HAP-1 (cell line): ENCODE measurements at regions not wholly inside any gene's neighbourhood (a gene's known extent, or its start where the extent isn't known, plus 50 kb on each side); places are given as distances from the start of the nearest gene placed in this dataset.
A peak's percentile ranks its signal among the peaks of the same experiment; 100 is the strongest.

Experiments
- DNase-seq, 2 experiments: peaks; one replicate each; pipeline ENCODE4 v3.0.0-alpha.2; 2016 to 2020; ENCODE audit warnings: low spot score in 2 of 2
- H3K27me3 ChIP-seq: fragments of 250-450 bp; sonication (Bioruptor Pico); 2 replicates; pipeline ENCODE4 v1.5.1; 2020; ENCODE audit warnings: low read depth, mild to moderate bottlenecking, moderate library complexity
- H3K36me3 ChIP-seq: fragments of 250-450 bp; sonication (Bioruptor Pico); replicated peaks from 2 replicates; pipeline ENCODE4 v1.5.1; 2020; ENCODE audit warnings: mild to moderate bottlenecking
- H3K4me1 ChIP-seq: fragments of 250-450 bp; sonication (Bioruptor Pico); 2 replicates; pipeline ENCODE4 v1.5.1; 2020; ENCODE audit warnings: mild to moderate bottlenecking
- H3K4me3 ChIP-seq: fragments of 250-450 bp; sonication (Bioruptor Pico); 2 replicates; pipeline ENCODE4 v1.5.1; 2020; ENCODE audit warnings: mild to moderate bottlenecking, moderate library complexity
- H3K9me3 ChIP-seq: fragments of 250-450 bp; sonication (Bioruptor Pico); 2 replicates; pipeline ENCODE4 v1.5.1; 2020; ENCODE audit warnings: mild to moderate bottlenecking, moderate library complexity
- in situ Hi-C: fragments of 300-500 bp; cut with MboI; formaldehyde crosslinking; loops from 3 replicates; pipeline ENCODE4 v1.14.3; 2020; ENCODE audit warnings: low sequenced_read_pairs, inconsistent platforms, mixed read lengths

- DNase-seq = no peak
- no peak overlapping the region for H3K4me3 ChIP-seq
- no peaks in the 10 kb centered on the region for H3K36me3 ChIP-seq
- no peaks in the 10 kb centered on the region for H3K27me3 ChIP-seq
- peaks cover 4% of the 10 kb centered on the region; the same call in 1 of the 2 replicates for H3K4me1 ChIP-seq
- in situ Hi-C loops = no loop called here
- no peaks in the 10 kb centered on the region for H3K9me3 ChIP-seq
Measured at GRCh38 chr2:145654746-145655145, 1134.8 kb upstream of the ZEB2 start.

GRCh38 chr2:145654156-145654555 is 1134.2 kb upstream of the ZEB2 start:
- H3K36me3 ChIP-seq = no peaks in the 10 kb centered on the region
- H3K9me3 ChIP-seq = no peaks in the 10 kb centered on the region
- in situ Hi-C loops = no loop called here
- no peaks in the 10 kb centered on the region for H3K27me3 ChIP-seq
- H3K4me3 ChIP-seq = no peak overlapping the region
- peak in 1 of 2 experiments; percentile 16 for DNase-seq
- peaks cover 4% of the 10 kb centered on the region; the same call in 1 of the 2 replicates for H3K4me1 ChIP-seq

- Histone ChIP-seq H3K4me3 (no peak overlapping the region), H3K9me3 (no peaks in the 10 kb centered on the region), H3K4me1 (peaks cover 4% of the 10 kb centered on the region; the same call in 1 of the 2 replicates), H3K27me3 (no peaks in the 10 kb centered on the region), H3K36me3 (no peaks in the 10 kb centered on the region)
- no peak for DNase-seq
- in situ Hi-C loops = no loop called here
Measured at GRCh38 chr2:145653553-145653952, 1133.6 kb upstream of the ZEB2 start.

GRCh38 chr2:145652571-145653545 is 1132.9 kb upstream of the ZEB2 start:
- Histone ChIP-seq H3K27me3 (no peaks in the 10 kb centered on the region), H3K9me3 (no peaks in the 10 kb centered on the region), H3K4me1 (peaks cover 4% of the 10 kb centered on the region; the same call in 1 of the 2 replicates), H3K4me3 (no peak overlapping the region), H3K36me3 (no peaks in the 10 kb centered on the region)
- in situ Hi-C loops = no loop called here
- DNase-seq = no peak

GRCh38 chr2:145652036-145652435 is 1132.1 kb upstream of the ZEB2 start:
- DNase-seq = no peak
- H3K4me3 ChIP-seq = no peak overlapping the region

GRCh38 chr2:145650226-145650625 is 1130.3 kb upstream of the ZEB2 start:
- Histone ChIP-seq H3K27me3 (no peaks in the 10 kb centered on the region), H3K4me1 (peaks cover 4% of the 10 kb centered on the region; the same call in 1 of the 2 replicates), H3K9me3 (no peaks in the 10 kb centered on the region), H3K36me3 (no peaks in the 10 kb centered on the region), H3K4me3 (no peak overlapping the region)
- no peak for DNase-seq
- in situ Hi-C loops = no loop called here

More at GRCh38 chr2:145652036-145652435, 1132.1 kb upstream of the ZEB2 start:
- in situ Hi-C loops = no loop called here
- H3K27me3 ChIP-seq = no peaks in the 10 kb centered on the region
- H3K9me3 ChIP-seq = no peaks in the 10 kb centered on the region
- H3K4me1 ChIP-seq = peaks cover 4% of the 10 kb centered on the region; the same call in 1 of the 2 replicates
- H3K36me3 ChIP-seq = no peaks in the 10 kb centered on the region

- in situ Hi-C loops = no loop called here
- Histone ChIP-seq H3K4me1 (peaks cover under 1% of the 10 kb centered on the region; the same call in 1 of the 2 replicates), H3K36me3 (no peaks in the 10 kb centered on the region), H3K9me3 (no peaks in the 10 kb centered on the region), H3K27me3 (no peaks in the 10 kb centered on the region), H3K4me3 (no peak overlapping the region)
- no peak for DNase-seq
Measured at GRCh38 chr2:145649061-145649460, 1129.1 kb upstream of the ZEB2 start.

- H3K4me3 ChIP-seq = no peak overlapping the region
- in situ Hi-C loops = no loop called here
- H3K36me3 ChIP-seq = no peaks in the 10 kb centered on the region
- no peaks in the 10 kb centered on the region for H3K4me1 ChIP-seq
- H3K27me3 ChIP-seq = no peaks in the 10 kb centered on the region
- H3K9me3 ChIP-seq = no peaks in the 10 kb centered on the region
- DNase-seq = no peak
Measured at GRCh38 chr2:145644820-145645302, 1124.9 kb upstream of the ZEB2 start.

GRCh38 chr2:145638675-145639074 is 1118.8 kb upstream of the ZEB2 start:
- in situ Hi-C loops = no loop called here
- Histone ChIP-seq H3K4me1 (no peaks in the 10 kb centered on the region), H3K9me3 (no peaks in the 10 kb centered on the region), H3K36me3 (no peaks in the 10 kb centered on the region), H3K27me3 (no peaks in the 10 kb centered on the region), H3K4me3 (no peak overlapping the region)
- no peak for DNase-seq

GRCh38 chr2:145635706-145636427 is 1115.9 kb upstream of the ZEB2 start:
- Histone ChIP-seq H3K9me3 (no peaks in the 10 kb centered on the region), H3K4me1 (no peaks in the 10 kb centered on the region), H3K36me3 (no peaks in the 10 kb centered on the region), H3K4me3 (no peak overlapping the region), H3K27me3 (no peaks in the 10 kb centered on the region)
- DNase-seq = no peak
- in situ Hi-C loops = no loop called here

- no peaks in the 10 kb centered on the region for H3K27me3 ChIP-seq
- H3K36me3 ChIP-seq = no peaks in the 10 kb centered on the region
- in situ Hi-C loops = no loop called here
- H3K9me3 ChIP-seq = no peaks in the 10 kb centered on the region
- no peak overlapping the region for H3K4me3 ChIP-seq
- H3K4me1 ChIP-seq = no peaks in the 10 kb centered on the region
- DNase-seq = no peak
Measured at GRCh38 chr2:145631561-145631960, 1111.6 kb upstream of the ZEB2 start.

- no peaks in the 10 kb centered on the region for H3K36me3 ChIP-seq
- H3K4me3 ChIP-seq = no peak overlapping the region
- no peaks in the 10 kb centered on the region for H3K9me3 ChIP-seq
- in situ Hi-C loops = no loop called here
- DNase-seq = no peak
- H3K27me3 ChIP-seq = no peaks in the 10 kb centered on the region
- H3K4me1 ChIP-seq = no peaks in the 10 kb centered on the region
Measured at GRCh38 chr2:145626301-145626700, 1106.4 kb upstream of the ZEB2 start.

- Histone ChIP-seq H3K4me1 (no peaks in the 10 kb centered on the region), H3K4me3 (no peak overlapping the region), H3K36me3 (no peaks in the 10 kb centered on the region), H3K9me3 (no peaks in the 10 kb centered on the region), H3K27me3 (no peaks in the 10 kb centered on the region)
- DNase-seq = no peak
- in situ Hi-C loops = no loop called here
Measured at GRCh38 chr2:145625111-145625510, 1105.2 kb upstream of the ZEB2 start.

- Histone ChIP-seq H3K27me3 (no peaks in the 10 kb centered on the region), H3K4me1 (no peaks in the 10 kb centered on the region), H3K36me3 (no peaks in the 10 kb centered on the region), H3K4me3 (no peak overlapping the region), H3K9me3 (no peaks in the 10 kb centered on the region)
- DNase-seq = no peak
- in situ Hi-C loops = no loop called here
Measured at GRCh38 chr2:145623136-145623535, 1103.2 kb upstream of the ZEB2 start.
